Upper lobe of left lung (tissue), 6 donors: ENCODE measurements at regions not wholly inside any gene's neighbourhood (a gene's known extent, or its start where the extent isn't known, plus 50 kb on each side); places are given as distances from the start of the nearest gene placed in this dataset.

Source experiments
- ATAC-seq, 2 donors: fragments of 200-7000 bp; cut with Tn5 transposase; one replicate each; pipeline ENCODE4 v1.9.1; 2022; ENCODE audit warnings: mild to moderate bottlenecking in 2 of 2, moderate library complexity in 2 of 2; ENCODE audit not compliant: low FRiP score in 2 of 2
- DNase-seq, 2 donors: peaks; one replicate each; pipeline ENCODE4 v3.0.0-alpha.2; 2019 to 2020
- H3K27ac ChIP-seq, 4 donors: fragments of 200-600 bp; sonication (generic); one replicate each; pipeline ENCODE4 v1.5.1; 2016 to 2019
- H3K27me3 ChIP-seq, 4 donors: fragments of 200-600 bp; sonication (generic); one replicate each; pipeline ENCODE4 v1.5.1; 2017 to 2019
- H3K36me3 ChIP-seq, 4 donors: fragments of 200-600 bp; sonication (generic); one replicate each; pipeline ENCODE4 v1.5.1; 2016 to 2019
- H3K4me1 ChIP-seq, 4 donors: fragments of 200-600 bp; sonication (generic); one replicate each; pipeline ENCODE4 v1.5.1; 2018 to 2019
- H3K4me3 ChIP-seq, 4 donors: fragments of 200-600 bp; sonication (generic); one replicate each; pipeline ENCODE4 v1.5.1; 2017 to 2019; ENCODE audit warnings: mild to moderate bottlenecking in 2 of 4, moderate library complexity in 1 of 4
- H3K9me3 ChIP-seq, 4 donors: fragments of 200-600 bp; sonication (generic); one replicate each; pipeline ENCODE4 v1.5.1; 2018 to 2019
- CTCF ChIP-seq, 6 experiments: fragments of 450-650 bp in 4 of 6; fragments of 200-600 bp in 2 of 6; sonication (generic) in 2 of 6; IDR thresholded peaks; one replicate each; pipeline ENCODE4 v1.5.1; 2016 to 2019; ENCODE audit warnings: antibody characterized with exemption in 6 of 6
- EP300 ChIP-seq, 4 donors: sonication (generic); formaldehyde crosslinking; IDR thresholded peaks; one replicate each; pipeline ENCODE4 v1.5.1; 2017; ENCODE audit warnings: antibody characterized with exemption in 4 of 4, control low read depth in 2 of 4
- POLR2A ChIP-seq, 4 donors: fragments of 450-650 bp; IDR thresholded peaks; one replicate each; pipeline ENCODE4 v1.5.1; 2016 to 2017; ENCODE audit warnings: antibody characterized with exemption in 4 of 4, mild to moderate bottlenecking in 2 of 4
- POLR2AphosphoS5 ChIP-seq, 2 donors: sonication (generic); formaldehyde crosslinking; IDR thresholded peaks; one replicate each; pipeline ENCODE4 v1.5.1; 2017; ENCODE audit warnings: antibody characterized with exemption in 2 of 2
- WGBS, 2 donors: methylation state at CpG; one replicate each; pipeline ENCODE4 v1.1.5; 2017 to 2018; 5-methylcytosine and 5-hydroxymethylcytosine counted together
- donor health status: DM: no; HTN: no; CAD: no; lungs with moderate emphysema.
- donor health status: DM: no; HTN: yes; CAD: no; lungs with severe emphysema.

DNA sequence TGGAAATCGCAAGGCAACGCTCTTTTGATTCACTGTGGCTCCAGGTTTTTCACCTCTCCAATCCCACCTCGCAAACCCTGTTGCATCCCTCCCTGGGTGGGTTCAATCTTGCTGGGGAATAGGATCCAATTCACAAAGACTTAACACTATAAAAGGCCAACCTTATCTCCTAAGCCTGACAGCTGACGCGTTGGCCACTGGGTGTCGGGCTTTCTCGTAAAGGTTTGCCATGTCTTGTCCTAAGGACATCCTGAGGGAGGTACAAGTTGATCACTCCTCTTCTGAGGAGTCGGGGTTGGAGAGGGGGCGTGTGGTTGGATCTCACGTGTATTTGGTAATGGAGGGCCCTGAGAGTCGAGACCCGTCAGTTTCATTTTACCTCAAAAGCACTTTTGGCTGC, 112.6 kb upstream of the FZD10 start:
- no peaks in the 10 kb centered on the region for H3K9me3 ChIP-seq
- no peak for DNase-seq
- H3K36me3 ChIP-seq: no peaks in the 10 kb centered on the region
- H3K4me3 ChIP-seq: no peak overlapping the region
- no peak overlapping the region for H3K27ac ChIP-seq
- ATAC-seq: no peak
- peaks cover 0 to 4% (median 0%) of the 10 kb centered on the region in 4 donors for H3K27me3 ChIP-seq
- TF ChIP-seq POLR2A (IDR thresholded peaks at IDR 0.05) (no peak), CTCF (IDR thresholded peaks at IDR 0.05) (no peak), POLR2AphosphoS5 (IDR thresholded peaks at IDR 0.05) (no peak)
- peaks cover 0 to 11% (median 0%) of the 10 kb centered on the region in 4 donors for H3K4me1 ChIP-seq
- WGBS, 2 donors: 76 to 79% methylated on average over 12 of the region's 12 CpGs

DNA sequence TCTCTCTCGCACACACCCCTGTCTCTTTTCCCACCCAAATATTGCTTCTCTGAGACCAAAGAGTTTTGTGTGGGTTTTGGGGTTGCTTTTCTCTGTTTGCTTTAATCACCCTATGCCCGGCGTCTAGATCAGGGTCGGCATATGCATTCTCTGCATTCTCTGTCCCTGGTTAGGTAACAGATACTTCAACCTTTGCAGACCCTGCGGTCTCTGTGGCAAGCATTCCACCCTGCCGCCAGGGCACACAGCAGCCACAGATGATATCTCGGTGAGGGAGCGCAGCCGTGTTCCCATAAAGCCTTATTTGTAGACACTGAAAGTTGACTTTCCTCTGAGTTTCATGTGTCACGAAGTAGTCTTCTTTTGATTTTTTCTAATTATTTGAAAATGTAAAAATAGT, 110.4 kb upstream of the FZD10 start:
- H3K4me1 ChIP-seq: peaks cover 0 to 11% (median 0%) of the 10 kb centered on the region in 4 donors
- no peaks in the 10 kb centered on the region for H3K9me3 ChIP-seq
- H3K27ac ChIP-seq: no peak overlapping the region
- TF ChIP-seq POLR2AphosphoS5 (IDR thresholded peaks at IDR 0.05) (no peak), POLR2A (IDR thresholded peaks at IDR 0.05) (no peak), CTCF (IDR thresholded peaks at IDR 0.05) (no peak), EP300 (IDR thresholded peaks at IDR 0.05) (no peak)
- no peaks in the 10 kb centered on the region for H3K36me3 ChIP-seq
- H3K27me3 ChIP-seq: no peaks in the 10 kb centered on the region
- WGBS, 2 donors: 72 to 75% methylated on average over 10 of the region's 10 CpGs
- ATAC-seq (no peak), DNase-seq (no peak)
- no peak overlapping the region for H3K4me3 ChIP-seq

DNA sequence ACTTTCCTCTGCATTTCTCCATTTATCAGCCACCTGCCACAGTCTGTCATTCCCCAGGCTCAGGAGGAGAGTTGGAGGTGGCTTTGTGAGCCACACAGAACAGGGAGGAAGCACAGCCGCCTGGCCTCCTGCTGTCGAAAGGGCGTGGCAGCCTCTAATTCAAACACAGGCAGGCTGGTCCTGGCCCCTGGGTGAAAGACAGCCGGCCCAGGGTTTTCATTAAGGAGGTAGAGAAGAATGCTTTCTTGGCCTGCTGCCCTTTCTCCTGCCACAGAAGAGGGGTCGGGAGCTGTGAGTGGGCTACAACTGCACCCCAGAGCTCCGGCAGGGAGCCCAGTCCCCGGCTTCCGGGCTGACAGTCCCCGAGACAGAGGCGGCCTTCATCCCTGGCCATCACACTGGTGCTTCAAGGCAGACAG, 108.6 kb upstream of the FZD10 start:
- Histone ChIP-seq H3K4me3 (no peak overlapping the region), H3K4me1 (peaks cover 0 to 6% (median 0%) of the 10 kb centered on the region in 4 donors), H3K27me3 (no peaks in the 10 kb centered on the region), H3K36me3 (no peaks in the 10 kb centered on the region), H3K27ac (no peak overlapping the region), H3K9me3 (no peaks in the 10 kb centered on the region)
- no peak for ATAC-seq
- no peak for DNase-seq
- TF ChIP-seq POLR2AphosphoS5 (IDR thresholded peaks at IDR 0.05): no peak
- no peak for TF ChIP-seq EP300 (IDR thresholded peaks at IDR 0.05)
- no peak for TF ChIP-seq CTCF (IDR thresholded peaks at IDR 0.05)
- no peak for TF ChIP-seq POLR2A (IDR thresholded peaks at IDR 0.05)
- 40% methylated on average over 10 of the region's 10 CpGs; no CpG with 5 or more reads in 1 of the 2 donors for WGBS, 2 donors

DNA sequence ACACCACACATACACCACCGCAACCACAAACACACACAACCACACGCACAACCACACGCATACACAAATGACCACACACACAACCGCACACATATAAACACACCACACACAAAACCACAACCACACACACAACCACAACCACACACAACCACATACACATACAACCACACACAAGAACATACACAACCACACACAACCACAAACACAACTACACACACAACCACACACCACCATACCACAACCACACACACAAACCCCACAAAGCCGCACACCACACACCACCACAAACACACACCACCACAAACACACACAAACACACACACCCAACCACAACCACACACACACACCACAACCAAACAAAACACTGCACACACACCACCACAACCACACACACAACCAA, 107.5 kb upstream of the FZD10 start:
- Histone ChIP-seq H3K36me3 (no peaks in the 10 kb centered on the region), H3K27me3 (no peaks in the 10 kb centered on the region), H3K4me3 (no peak overlapping the region), H3K9me3 (no peaks in the 10 kb centered on the region), H3K27ac (no peak overlapping the region), H3K4me1 (peaks cover 0 to 6% (median 0%) of the 10 kb centered on the region in 4 donors)
- ATAC-seq: no peak
- no peak for DNase-seq
- TF ChIP-seq CTCF (IDR thresholded peaks at IDR 0.05) (no peak), POLR2AphosphoS5 (IDR thresholded peaks at IDR 0.05) (no peak), EP300 (IDR thresholded peaks at IDR 0.05) (no peak), POLR2A (IDR thresholded peaks at IDR 0.05) (no peak)
- WGBS, 2 donors: 86 to 87% methylated on average over 5 of the region's 5 CpGs

- H3K4me3 ChIP-seq: no peak overlapping the region
- H3K9me3 ChIP-seq: peaks cover 0 to 7% (median 0%) of the 10 kb centered on the region in 4 donors
- H3K4me1 ChIP-seq: peaks cover 0 to under 1% (median 0%) of the 10 kb centered on the region in 4 donors
- no peaks in the 10 kb centered on the region for H3K36me3 ChIP-seq
- H3K27me3 ChIP-seq: no peaks in the 10 kb centered on the region
- DNase-seq: no peak
- 78 to 79% methylated on average over 13 of the region's 13 CpGs for WGBS, 2 donors
- TF ChIP-seq CTCF (IDR thresholded peaks at IDR 0.05) (no peak), POLR2A (IDR thresholded peaks at IDR 0.05) (no peak), EP300 (IDR thresholded peaks at IDR 0.05) (no peak), POLR2AphosphoS5 (IDR thresholded peaks at IDR 0.05) (no peak)
- ATAC-seq: no peak
- H3K27ac ChIP-seq: no peak overlapping the region
These were observed 103.3 kb upstream of the FZD10 start for GRCh38 chr12:130058926-130059472.
